Stimulated activated CD4-positive, alpha-beta T cell treated with anti-CD3 and anti-CD28 coated beads, Interleukin-2, amount 100 ng/mL, for 24 hours (primary cell): ENCODE measurements at regions not wholly inside any gene's neighbourhood (a gene's known extent, or its start where the extent isn't known, plus 50 kb on each side); places are given as distances from the start of the nearest gene placed in this dataset.
"Not testable (repeated sequence)": the region's sequence is repeated elsewhere in the genome, so short reads cannot be mapped to it uniquely, and the experiment has no call there.

Source experiments
- DNase-seq, 2 donors: peaks; one replicate each; pipeline ENCODE4 v3.0.0-alpha.2; 2020

DNA sequence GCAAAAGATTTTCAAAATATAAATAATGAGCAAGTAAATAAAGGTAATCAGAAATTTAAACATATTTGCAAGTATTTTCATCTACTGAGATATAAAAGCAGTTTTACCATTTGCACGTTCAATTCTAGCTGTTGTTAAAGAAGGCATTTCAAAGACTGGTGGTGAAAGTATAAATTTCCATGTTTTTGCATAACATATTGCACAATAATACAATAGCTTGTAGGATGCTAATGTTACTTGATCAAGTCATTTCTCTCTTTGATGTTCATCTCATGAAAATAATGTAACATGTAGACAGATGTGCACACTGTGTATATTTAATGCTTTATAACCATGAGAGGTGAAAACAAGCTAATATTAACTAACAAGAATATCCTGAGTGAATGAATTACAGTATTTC is 651.9 kb downstream of the CDH9 start:
- DNase-seq: no peak

DNA sequence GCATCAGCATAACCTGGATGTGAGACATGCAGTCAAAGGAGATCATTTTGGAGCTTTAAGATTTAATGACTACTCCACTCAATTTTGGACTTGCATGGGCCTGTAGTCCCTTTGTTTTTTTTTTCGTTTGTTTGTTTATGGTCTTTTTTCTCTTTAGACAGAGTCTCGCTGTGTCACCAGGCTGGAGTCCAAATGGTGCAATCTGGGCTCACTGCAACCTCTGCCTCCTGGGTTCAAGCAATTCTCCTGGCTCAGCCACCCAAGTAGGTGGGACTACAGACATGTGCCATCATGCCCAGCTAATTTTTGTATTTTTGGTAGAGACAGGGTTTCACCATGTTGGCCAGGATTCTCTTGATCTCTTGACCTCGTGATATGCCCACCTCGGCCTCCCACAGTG is 673.8 kb downstream of the CDH9 start:
- not testable (repeated sequence) for DNase-seq

DNA sequence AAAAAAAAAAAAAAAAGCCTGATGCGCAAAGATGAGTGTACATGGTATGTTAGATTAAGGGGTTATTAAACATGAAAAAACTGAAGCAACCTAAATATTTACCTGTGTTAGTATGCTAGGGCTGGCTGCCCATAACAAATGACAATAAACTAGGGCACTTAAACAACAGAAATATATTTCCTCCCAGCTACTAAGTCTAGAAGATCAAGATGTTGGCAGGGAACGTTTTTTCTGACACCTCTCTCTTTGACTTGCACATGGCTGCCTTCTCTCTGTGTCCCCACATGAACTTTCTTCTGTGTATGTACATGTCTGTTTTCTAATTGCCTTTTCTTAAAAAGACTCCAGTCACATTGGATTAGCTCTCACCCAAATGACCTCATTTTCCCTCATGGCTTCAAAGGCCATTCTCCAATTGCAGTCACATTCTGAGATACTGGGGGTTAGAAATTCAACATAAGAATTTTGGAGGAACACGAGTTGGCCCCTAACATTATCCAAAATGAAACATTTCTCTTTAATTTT is 694.5 kb downstream of the CDH9 start:
- no peak for DNase-seq

DNA sequence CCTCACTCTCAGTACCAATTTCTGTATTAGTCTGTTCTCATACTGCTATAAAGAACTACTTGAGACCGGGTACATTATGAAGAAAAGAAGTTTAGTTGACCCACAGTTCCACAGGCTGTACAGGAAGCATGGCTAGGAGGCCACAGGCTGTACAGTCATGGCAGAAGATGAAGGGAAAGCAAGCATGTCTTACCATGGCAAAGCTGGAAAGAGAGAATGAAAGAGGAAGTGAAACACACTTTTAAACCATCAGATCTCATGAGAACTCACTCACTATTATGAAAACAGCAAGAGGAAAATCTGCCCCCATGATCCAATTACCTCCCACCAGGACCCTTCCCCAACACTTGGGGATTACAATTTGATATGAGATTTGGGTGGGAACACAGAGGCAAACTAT is 698.8 kb downstream of the CDH9 start:
- DNase-seq: no peak

DNA sequence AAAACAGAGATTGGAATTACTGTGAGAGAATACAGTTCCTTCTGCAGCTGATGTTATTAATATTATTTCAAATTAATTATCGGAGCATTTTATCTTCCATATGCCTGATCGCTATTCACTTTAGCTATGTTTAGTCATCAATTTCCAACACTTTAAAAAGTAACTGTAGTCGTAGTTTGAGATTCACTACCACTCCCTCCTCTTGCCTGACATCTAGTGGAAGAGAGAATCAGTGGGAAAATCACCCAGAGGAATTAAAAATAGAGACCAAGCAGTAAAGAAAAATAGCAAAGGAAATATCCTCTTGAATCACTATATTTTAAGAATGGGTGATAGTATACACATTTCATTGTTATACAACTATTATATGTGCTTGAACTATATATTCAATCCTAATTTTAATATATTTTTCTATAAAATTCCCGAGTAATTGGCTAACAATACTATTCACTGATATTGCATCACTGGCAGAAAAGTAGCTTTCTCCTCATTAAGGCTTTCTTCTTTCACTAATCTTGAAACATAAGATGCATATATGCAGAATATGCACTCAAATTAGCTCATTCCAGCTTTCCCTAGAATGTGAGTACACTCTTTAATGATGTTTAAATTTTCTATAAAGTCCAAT is 708.7 kb downstream of the CDH9 start:
- DNase-seq: no peak

DNA sequence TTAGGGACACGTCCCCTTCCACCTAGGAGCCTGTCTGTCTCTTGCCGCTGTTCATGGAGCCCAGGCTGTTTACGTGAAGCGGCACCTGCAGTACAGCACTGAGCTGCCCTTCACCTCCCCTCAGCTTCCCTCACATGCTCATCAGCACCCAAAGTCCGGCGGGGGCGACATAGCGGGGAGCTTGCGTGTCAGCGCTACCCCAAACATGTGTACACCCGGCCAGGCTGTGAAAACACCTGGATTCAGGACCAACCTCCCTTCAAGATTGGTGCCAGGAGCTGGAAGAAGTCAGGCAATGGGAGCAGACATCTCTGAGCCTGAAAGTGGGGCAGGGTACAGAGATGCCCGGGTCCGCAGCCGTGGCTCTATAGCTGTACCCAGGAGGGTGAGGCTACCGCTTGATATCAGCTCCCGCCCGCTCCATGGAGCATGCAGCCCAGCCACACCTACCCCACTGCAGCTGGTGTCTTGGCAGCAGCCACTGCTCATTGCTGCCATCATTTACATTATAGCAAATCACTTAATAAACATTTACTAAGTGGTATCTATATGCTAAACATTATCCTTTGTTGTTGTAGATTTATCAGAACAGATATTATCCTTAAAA is 712.1 kb downstream of the CDH9 start:
- DNase-seq: no peak

DNA sequence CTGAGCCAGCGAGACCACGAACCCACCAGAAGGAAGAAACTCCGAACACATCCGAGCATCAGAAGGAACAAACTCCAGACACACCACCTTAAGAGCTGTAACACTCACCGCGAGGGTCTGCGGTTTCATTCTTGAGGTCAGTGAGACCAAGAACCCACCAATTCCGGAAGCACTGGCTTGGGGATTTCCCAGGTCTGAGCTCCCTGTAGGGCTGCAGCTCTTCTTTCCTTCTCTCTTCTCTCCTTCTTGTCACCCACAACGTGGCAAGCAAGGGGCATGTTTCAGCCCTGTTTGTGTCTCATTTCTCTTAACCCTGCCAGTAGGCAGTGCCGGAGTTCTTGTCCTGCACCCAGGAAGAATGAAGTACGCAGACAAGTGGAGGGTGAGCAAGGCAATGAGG is 713.0 kb downstream of the CDH9 start:
- DNase-seq: not testable (repeated sequence)

DNA sequence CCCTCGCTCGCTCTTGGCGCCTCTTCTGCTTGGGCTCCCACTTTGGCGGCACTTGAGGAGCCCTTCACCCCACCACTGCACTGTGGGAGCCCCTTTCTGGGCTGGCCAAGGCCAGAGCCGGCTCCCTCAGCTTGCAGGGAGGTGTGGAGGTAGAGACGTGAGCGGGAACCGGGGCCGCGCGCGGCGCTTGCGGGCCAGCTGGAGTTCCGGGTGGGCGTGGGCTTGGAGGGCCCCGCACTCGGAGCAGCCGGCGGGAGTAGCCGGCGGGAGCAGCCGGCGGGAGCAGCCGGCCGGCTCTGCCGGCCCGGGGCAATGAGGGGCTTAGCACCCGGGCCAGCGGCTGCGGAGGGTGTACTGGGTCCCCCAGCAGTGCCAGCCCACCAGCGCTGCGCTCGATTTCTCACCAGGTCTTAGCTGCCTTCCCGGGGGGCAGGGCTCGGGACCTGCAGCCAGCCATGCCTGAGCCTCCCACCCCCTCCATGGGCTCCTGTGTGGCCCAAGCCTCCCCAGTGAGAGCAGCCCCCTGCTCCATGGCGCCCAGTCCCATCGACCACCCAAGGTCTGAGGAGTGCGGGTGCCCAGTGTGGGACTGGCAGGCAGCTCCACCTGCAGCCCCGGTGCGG is 714.0 kb downstream of the CDH9 start:
- not testable (repeated sequence) for DNase-seq

DNA sequence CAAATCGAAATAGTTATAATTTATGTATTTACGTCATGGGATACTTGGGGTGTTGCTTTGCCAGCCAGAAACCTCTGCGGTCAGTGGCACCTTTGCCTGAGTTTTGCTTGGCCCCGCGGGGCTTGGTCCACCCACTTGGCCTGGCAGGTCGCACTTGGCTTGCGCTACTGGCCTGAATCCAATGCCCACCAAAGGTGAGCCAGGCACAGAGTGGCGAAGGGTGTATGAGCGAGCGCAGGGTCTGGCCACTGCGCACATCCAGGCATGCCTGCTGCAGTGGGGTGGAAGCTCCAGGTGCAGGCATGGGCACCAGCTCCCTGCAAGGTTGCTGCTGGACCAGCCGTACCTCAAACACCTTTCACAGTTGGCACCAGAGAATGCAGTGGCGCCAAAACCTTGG is 714.6 kb downstream of the CDH9 start:
- no peak for DNase-seq

DNA sequence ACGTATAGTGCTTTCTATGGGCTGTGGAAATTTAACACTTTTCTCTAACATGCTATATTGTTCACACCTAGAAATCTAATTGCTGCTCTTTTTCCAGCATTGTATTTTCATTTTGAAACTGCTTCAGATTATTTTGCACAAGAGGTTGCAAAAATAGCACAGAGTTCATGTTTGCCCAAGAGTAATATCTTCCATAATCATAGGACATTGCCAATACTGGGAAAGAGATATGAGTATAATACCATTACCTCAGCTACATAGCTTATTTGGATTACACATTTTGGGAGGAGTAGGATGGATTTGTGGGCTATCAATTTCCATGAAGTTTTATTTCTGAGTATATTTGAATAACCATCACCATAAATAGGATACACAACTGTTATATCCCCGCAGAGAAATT is 717.1 kb downstream of the CDH9 start:
- no peak for DNase-seq

DNA sequence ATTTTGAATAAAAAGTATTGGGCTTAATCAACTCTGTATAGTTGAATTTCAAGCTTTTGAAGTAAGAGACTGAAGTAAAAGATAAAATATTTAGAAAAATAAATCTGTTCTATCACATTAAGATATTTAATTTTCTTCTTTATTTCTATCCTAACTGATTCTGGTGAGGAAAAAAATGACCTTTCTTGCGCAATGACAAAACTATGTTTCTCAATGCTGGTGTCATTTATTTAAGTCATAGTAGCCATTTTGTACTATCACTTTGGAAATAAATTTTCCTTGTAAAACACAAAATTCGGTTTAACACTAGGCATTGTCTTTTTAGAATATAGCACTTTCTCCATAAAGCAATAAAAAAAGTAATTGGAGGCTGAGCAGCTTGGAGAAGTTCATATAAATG is 728.0 kb downstream of the CDH9 start:
- no peak for DNase-seq

DNA sequence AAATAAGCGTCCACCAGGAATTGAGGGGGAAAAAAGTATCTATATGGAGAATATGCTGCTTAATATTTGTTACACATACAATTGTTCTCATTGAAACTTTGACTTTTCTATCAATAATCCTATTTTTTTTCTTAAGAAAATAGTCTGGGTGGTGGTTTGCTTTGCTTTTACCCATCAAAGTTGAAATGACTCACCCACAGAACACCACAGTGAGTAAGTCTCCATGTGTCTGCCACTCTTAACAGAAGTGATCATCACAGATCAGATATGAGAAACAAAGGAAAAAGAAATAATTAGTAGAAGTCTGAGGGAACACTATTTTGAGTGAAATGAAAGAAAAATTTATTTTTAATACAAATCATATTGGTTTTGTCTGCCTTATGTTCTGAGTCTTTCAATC is 742.8 kb downstream of the CDH9 start:
- no peak for DNase-seq

DNA sequence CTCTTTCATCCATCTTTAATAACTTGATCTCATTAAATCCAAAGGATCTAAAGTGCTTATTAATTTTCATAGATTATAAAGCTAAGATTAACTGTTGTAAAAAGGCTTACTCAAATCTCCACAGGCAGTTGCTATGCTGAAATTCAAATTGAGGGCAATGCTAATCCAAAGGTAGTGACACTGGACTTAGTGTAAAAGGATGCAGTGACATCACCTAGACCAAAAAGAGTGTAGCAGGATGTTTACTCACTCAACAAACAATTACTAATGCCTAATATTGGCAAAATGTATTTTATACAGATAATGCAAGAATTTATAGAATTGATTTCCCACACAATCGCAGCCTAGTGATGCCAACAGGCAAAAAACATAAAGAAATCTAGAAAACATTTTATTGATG is 756.2 kb downstream of the CDH9 start:
- DNase-seq: no peak

DNA sequence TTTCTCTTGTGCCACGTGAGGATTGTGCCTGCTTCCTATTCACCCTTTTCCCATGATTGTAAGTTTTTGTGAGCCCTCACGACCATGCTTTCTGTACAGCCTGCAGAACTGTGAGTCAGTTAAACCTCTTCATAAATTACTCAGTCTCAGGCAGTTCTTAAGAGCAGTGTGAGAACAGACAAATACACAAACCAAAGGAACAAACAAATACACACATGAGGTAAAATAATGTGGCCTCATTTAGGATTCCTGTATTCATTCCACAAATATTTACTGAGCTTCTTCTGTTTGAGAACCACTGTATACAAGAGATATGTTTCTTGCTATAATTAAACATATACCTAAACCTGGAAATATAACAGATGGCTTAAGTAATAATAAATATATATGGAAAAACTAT is 760.3 kb downstream of the CDH9 start:
- DNase-seq: no peak

DNA sequence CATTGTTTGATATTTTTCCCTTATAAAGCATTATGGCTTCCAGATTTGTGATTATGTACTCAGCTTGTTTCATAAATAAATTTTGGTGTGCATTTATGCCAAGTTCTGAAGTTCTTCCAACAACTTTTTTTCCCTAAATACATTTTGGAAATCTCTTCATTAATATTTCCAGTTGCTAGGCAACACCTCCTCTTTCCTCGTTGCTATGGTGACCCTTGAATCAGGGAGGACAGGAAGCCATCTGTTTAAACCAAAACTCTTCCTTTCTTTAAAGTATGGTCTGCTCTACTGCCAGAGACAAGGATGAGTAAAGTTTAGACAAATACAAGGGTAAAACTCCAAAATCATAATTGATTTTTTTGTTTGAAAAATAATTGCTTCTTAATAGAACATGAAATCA is 779.3 kb downstream of the CDH9 start:
- DNase-seq: no peak

DNA sequence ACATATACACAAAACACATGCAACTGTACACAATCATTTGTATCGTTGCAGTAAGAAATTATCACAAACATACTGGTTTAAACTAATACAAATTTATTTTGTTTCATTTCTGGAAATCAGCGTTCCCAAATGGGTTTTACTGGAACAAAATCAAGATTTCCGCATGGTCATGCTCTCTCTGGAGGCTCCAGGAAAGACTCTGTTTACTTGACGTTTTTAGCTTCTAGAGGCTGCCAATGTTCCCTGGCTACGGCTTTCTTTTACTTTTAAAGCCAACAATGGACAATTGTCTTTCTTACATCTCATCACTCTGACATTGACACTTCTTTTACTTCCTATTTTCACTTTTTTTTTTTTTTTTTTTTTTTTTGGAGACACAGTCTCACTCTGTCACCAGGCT is 793.1 kb downstream of the CDH9 start:
- DNase-seq: no peak

DNA sequence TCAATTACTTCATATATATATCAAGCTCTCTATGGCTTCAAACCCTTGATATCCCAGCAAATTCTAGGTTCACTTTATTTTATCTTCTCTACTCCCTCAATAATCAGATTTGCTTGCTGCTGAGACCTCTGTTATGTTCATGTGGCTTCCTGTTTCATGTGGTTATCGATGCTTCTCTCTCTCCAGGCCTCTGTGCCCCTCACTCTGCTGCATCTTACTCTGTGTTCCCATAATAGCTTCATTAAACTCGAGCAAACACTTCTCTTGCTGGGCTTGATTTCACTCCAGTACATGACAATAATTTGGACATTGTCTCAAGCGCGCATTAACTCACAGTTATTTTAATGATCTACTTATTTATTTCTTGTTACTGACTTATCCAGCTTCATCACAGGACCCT is 798.8 kb downstream of the CDH9 start:
- DNase-seq: no peak

DNA sequence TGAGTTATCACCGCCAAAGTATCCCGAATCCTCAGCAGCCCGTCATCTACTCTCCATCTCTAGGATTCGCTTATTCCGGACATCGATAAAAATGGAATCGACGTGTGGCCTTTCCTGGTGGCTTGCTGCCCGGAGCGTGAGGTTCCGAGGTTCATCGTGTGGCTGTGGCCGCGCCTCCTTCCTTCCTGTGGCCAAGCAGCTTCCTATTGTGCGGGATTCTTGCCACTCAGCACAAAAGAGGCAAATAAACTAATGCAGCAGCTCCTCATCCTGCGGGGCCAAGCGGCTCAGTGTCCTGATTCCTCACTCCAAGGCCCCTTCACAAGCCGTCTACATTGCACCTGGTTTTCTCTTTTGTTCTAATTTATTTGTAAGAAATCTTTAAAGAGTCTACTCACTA is 800.9 kb downstream of the CDH9 start:
- DNase-seq: no peak

DNA sequence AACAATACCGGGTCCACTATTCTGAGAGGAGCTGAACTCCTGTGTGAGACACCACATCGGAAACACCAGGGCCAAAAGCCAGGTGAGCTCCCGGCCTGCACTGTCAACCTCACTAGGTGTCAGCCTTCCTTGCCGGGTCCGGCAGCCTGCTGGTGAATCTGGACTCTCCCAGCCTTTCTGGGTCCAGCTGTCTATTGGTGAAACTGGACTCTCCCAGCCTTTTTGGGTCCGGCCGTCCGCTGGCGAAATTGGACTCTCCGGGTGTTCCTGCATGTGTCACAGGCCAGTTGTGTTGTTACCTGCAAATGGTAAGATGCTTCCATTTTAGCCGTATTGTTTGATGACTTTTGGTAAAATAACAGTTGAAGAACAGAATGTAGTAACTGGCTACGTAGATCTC is 801.5 kb downstream of the CDH9 start:
- no peak for DNase-seq

DNA sequence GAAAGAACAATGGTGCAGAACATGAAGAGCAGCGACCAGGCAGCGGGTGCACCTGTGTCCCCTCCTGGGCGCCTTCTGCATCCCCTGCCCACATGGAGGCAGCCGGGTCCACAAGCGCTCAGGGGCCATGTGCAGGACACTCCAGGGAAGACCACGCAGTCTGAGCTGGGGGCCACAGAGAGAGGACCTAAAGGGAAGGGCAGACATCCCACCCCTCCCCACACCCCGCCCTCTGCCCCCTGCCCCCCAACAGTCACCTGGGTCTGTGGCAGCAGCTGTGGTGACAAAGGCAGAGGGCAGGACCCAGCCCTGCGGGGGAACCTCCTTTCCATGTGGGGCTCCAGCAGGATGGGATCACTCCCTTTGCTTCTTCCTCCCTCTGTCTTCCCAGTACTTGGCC is 805.7 kb downstream of the CDH9 start:
- no peak for DNase-seq

DNA sequence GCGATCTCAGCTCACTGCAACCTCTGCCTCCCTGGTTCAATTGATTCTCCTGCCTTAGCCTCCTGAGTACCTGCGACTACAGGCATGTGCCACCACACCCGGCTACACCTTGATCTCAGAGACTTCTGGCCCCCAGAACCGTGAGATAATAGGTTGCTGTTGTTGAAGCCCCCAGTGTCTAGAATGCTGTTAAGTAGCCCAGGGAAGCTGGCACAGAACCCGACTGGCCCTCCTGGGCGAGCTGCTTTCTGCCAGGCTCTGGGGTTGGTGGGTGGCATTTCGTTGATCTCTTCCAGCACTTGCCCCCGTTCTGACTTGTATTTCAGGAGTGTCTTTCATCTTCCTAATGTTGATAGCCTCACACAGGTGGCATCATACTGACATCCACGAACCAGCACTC is 807.1 kb downstream of the CDH9 start:
- no peak for DNase-seq

DNA sequence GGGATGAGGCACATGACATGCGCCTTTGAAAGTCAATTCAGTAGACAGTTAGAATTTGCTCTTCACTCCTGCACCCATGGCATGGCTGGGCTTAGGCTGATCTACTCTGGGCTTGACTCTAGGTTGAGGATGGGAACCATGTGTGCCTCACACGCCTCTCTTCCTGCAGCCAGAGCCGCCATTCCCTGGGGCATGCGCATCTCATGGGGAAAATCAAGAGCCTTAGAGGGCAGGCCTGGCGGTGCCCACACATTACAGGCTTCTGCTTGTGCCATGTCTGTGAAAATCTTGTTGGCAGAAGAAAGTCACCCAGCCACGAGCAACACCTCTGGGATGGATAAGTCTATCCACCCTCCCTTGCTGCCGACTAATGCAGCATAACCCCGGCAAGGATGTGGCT is 808.5 kb downstream of the CDH9 start:
- DNase-seq: no peak

DNA sequence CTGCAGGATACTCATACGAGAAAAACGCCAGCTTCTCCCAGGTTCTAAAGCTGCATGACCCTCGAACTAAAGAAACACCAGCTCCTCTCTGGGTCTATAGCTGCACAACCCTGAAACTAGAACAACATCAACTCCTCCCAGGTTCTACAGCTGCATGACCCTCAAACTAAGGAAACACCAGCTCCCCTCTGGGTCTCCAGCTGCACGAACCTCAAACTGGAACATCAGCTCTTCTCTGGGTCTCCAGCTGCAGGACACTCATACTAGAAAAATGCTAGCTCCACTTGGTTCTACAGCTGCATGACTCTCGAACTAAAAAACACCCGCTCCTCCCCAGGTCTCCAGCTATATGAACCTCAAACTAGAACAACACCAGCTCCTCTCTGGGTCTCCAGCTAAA is 811.1 kb downstream of the CDH9 start:
- DNase-seq: no peak

DNA sequence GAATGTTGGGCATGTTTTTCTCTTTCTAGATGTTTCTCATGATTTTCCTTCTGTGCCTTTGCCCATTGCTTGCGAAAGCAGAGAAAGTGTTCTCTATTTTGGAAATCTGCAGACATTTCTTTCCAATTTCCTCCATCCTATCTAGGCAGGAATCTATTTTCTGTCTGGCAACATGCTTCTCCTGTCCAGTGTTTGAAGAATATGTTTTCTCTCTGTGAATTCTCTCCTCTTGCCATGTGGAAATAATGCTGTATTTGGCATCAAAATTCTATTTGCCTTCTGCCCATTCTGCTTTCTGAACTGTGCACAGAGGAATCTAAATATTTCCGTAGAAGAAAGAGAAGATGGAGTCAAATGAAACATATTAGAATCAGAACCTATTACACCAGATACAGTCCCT is 833.3 kb downstream of the CDH9 start:
- DNase-seq: no peak

DNA sequence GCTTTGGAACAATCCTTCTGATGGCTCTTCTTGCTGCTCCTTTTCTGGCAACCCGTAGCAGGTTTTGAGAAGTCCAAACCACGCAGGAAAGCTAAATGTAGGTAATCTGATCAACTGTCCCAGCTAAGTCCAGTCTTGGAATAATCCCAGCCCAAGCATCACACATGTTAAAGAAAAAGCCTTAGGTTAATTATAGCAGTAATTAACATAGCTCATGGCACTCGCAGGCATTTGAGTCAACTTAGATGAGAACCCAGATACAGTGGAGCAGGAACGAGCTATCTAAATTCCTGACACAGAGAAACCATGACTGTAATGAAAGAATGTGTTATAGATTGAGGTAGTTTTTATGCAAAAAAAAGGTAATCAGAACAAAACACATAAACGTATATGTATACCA is 844.8 kb downstream of the CDH9 start:
- DNase-seq: no peak
